ENCODE measurements at regions not wholly inside any gene's neighbourhood (a gene's known extent, or its start where the extent isn't known, plus 50 kb on each side); places are given as distances from the start of the nearest gene placed in this dataset.
"Not testable (repeated sequence)": the region's sequence is repeated elsewhere in the genome, so short reads cannot be mapped to it uniquely, and the experiment has no call there.

DNA sequence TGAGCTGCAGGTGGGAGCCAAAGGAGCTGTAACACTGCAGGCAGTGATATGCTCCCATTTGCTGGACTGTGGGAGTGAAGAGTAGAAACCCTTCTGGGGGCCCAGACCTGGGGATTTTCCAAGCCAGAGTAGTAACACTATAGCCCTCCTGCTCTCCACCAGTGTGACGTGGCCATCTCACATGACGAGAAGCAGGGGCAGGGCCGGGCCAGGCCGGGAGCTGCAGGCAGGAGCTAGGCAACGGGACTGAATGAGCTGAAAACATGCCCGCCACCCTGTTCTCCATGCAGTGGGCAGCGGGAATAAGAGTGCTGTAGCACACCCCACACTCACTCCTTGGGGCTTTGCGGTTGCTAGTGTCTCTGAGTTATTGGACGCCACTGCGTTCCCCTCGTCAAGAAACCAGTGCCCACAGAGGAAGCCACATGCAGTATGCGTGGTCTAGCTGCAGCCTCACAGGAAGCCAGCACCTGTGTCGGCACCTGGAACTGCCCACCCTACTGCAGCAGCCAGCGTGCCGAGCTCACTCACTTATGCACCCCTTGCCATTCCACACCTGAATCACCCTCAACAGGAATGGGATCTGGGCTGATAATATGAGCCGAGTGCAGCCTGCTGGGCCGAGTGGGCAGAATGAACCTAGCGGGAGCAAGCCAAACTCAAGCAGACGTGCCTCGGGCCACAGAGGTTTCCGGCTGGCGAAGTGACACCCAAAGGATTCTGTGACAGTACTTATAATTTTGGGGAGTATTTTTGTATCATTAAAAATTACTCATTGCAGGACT, 1389.6 kb downstream of the KCNT2 start:
- no peak for DNase-seq (ENCODE audit: low read depth in 2 of 2)

DNA sequence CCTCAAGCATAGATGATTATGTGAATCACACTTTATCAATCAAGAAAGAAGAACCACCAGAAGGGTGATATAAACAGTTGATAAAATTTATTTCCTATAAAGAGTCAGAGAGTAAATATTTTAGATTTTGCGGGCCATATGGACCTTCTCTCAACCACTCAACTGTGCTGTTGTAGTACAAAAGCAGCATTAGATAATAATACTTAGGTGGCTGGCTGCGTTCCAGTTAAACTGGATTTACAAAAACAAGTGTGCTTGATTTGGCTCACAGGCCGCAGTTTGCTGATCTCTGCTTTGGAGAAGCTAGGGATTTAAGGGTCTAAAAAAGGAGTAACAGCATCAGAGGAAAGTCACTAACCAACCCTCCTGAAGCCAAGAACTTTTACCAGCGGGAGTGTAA, 1406.0 kb downstream of the KCNT2 start:
- no peak for DNase-seq (ENCODE audit: low read depth in 2 of 2)

DNA sequence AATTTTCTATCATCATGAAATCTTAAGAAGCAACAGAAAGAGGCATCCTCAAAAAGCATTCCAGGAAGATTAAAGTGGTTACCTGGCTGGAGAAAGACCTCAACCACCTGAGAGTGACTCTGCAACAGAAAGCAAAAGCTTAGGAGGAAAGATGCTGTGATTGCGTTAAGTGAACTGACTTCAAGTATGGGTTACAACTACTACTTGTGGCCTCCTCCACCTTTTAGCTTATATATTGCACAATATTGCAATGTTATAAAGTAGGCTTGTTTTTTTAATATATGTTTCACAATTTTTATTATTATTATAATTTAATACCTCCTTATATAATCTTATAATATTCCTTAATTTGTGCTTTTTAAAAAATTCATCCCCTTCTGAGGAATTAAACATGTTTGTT, 1407.5 kb downstream of the KCNT2 start:
- DNase-seq (ENCODE audit: low read depth in 2 of 2) = no peak

DNA sequence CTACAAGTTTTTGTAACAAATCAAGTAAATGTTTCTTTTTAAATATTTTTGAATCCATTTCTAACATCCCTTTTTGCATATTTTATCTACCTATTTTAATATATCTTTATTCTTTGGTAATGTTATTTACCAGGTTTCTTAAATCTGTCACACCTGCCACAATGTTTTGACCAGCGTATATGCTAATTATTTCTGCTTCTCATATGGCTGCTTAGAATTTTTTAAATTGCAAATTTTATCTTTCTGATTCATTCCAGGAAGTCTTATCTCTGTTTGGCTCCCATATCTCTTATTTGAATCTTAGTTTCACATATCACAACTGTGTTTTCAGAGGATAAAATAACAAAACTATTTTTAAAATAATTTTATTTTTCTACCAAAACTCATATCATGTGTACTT, 1411.1 kb downstream of the KCNT2 start:
- DNase-seq (ENCODE audit: low read depth in 2 of 2) = no peak

DNA sequence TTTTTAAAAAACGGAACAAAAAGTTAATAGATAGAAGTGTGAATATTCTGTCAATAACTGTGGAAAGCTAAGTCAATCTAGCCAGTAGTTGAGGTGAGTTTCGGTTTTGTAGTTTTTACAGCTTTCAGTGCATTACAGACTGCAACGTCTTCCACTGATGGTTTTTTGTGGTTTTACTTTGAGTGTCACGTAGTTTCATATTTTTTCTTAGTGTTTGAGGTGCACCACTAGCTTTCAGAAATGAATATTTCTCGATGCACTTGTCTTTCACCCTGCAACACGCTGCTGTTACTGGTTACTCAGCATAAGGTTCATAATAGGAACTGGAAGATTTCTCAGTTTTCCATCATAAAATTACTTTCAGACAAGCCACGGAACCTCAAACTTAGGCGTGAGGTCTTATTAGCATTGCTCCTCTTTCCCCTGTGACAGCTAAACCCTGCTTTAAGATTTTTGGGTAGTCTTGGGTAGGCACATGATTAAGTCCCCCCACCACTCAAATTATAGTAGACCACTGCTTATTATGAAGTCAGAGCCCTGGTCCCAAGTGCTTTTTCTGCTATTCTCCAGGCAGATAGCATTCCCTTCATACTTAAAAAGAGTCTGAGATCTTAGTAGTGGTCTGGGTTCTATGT, 1412.7 kb downstream of the KCNT2 start:
- DNase-seq (ENCODE audit: low read depth in 2 of 2) = no peak

DNA sequence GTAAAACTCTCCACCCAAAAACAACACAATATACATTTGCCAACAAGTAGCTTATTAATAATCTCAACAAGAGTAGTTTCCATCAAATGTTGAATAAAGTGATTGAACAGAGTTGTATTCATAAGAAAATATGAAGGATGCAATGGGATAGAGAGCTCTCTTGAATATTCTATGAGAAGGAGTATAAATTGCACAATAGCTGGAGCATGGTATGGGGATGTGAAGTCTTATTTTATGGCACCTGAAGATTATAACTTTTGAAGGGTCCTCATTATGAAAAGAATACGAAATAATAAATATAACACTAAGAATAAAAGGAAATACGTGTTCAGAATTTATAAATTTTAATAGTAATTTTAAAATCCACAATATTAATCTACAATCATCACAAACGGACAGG, 1415.1 kb downstream of the KCNT2 start:
- no peak for DNase-seq (ENCODE audit: low read depth in 2 of 2)

DNA sequence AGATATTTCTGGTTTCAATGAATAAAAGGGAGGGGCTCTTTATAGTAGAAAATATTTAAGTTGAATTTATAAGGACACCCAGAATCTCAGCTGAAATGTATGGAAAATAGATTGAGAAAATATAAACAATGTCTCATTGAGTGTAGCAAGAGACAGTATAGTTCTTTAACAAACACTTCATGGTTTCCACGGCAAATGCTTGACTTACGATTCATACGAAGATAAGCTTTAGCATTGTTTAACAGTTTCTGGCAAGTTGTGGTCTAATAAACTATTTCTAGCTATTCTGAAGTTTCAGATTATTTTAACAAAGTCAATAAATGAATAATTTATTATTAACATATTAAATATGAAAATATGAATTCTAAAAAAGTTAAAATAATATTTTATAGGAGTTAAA, 1419.4 kb downstream of the KCNT2 start:
- no peak for DNase-seq (ENCODE audit: low read depth in 2 of 2)

DNA sequence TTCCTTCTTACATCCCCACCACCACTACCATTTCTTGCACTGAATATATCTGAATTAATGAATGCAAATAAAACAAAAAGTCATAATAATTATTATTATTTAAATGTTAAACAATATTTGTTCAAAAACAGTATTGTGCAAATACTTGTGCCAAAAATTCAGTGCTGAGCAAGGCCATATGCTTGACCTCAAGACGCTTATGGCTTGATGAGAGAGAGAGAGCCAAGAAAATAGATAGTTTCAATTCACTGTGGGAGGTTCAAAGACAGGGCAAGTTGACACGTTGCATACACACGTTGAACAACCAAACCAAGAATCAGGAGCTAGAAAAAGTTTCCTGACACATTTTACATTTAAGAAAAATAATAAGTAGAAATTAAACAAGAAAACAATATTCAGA, 1421.7 kb downstream of the KCNT2 start:
- DNase-seq (ENCODE audit: low read depth in 2 of 2) = no peak

DNA sequence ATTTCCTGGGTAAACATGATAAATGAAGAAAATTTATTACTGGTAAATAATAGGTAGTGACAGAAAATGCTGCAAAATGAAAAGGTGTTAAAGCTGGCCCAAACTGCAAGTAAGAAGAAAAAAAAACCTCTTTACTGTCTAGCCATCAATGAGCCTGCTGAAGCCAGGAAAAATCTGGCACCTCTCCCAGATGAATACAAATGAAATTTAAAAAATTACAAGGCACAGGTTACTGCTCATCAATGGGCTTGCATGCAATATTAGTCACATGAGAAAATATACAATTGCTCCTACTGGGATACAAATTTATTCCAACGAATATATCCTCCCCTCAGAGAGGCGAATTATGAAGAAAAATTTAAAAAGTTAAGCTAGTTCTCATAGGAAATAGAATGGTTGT, 1422.5 kb downstream of the KCNT2 start:
- no peak for DNase-seq (ENCODE audit: low read depth in 2 of 2)

DNA sequence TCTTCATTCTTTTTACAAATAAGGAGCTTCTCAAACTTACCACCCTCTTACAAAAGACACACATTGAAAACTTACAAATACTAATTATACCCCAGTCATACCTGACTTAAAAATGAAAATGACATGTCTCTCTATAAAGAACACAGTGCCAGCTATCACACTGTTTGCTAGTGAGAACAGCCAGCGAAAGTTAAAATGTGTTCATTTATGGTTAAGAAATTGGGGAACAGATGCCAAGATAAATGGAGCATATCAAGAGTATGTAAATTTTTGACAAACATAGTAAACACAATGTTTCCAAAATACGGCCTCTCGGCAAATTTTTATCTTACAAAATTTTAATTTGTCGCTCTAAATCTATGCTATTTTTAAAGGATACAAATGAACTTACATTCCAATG, 1422.9 kb downstream of the KCNT2 start:
- DNase-seq (ENCODE audit: low read depth in 2 of 2) = no peak

DNA sequence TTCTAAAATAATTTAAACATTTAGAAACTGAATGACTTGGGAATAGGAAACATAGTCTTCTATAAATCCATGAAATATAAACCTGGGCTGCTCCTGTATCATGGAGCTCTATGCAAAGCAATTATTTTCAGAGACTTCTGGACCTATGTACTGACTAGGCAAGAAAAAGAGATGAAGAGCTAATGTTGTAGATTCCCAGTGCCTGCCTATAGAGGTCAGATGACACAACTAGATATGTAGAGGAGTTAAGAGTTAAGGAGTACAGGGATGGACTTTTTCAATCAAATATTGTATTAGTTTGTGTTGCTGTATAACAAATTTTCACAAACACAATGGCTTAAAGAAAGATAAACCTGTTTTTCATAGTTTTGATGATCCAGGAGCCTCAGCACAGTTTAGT, 1434.5 kb downstream of the KCNT2 start:
- DNase-seq (ENCODE audit: low read depth in 2 of 2) = no peak

DNA sequence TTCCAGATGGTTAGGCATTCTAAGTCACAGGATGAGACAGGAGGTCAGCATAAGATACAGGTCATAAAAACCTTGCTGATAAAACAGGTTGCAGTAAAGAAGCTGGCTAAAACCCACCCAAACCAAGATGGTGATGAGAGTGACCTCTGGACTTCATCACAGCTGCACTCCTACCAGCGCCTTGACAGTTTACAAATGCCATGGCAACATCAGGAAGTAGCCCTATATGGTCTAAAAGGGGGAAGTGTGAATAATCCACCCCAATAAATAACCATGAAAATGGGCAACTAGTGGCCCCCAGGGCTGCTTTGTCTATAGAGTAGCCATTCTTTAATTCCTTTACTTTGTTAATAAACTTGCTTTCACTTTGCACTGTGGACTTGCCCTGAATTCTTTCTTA, 1448.4 kb downstream of the KCNT2 start:
- DNase-seq (ENCODE audit: low read depth in 2 of 2) = not testable (repeated sequence)

DNA sequence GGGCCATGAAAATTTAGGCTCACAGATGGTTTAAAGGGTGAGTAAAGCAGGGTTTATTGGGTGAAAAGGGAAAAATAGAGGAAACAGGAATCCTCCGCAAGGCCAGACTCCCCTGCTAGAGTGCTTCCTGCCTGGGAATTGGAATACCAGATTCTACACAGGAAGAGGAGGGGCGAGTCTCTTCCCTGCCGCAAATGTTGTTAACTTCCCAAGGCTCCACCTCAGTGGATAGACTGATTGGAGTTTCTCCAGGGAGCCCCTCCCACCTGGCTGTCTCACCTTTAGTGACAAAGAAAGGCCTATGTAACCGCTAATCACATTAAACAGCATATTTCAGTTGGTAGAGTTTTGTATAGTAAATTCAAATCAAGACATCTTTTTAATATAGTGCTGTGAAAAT, 1450.1 kb downstream of the KCNT2 start:
- no peak for DNase-seq (ENCODE audit: low read depth in 2 of 2)

DNA sequence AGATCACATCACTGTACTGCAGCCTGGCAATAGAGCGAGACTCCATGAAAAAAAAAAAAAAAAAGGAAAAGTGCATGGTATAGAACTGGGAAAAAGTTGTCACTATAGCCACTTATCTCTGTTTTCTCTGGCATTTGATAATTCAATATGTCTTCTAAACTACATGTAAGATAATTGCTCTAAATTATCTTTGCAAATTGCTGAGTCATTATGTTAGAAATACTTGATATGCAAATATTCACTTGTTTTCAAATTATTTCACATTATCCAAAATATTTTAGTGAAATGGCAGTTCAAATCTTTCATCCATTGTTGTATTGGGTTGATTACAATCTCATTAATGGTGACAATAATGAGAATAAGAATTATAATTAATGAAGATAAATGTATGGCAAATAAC, 1455.1 kb downstream of the KCNT2 start:
- DNase-seq (ENCODE audit: low read depth in 2 of 2) = no peak

DNA sequence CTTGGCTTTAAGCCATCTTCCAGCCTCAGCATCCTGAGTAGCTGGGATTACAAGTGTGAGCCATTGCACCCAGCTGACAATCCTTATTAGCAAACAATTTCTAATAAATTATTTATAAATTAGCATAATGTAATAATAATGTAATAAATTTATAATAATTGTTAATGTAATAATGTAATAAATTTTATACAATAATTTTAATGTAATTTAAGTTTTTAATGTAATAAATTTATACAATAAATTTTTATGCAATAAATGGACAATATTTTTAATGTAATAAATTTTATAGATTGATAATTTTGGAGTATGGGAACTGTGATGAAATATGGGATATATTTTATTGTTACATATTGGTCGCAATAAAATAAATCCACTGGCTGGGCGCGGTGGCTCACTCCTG, 1457.5 kb downstream of the KCNT2 start:
- DNase-seq (ENCODE audit: low read depth in 2 of 2) = no peak

DNA sequence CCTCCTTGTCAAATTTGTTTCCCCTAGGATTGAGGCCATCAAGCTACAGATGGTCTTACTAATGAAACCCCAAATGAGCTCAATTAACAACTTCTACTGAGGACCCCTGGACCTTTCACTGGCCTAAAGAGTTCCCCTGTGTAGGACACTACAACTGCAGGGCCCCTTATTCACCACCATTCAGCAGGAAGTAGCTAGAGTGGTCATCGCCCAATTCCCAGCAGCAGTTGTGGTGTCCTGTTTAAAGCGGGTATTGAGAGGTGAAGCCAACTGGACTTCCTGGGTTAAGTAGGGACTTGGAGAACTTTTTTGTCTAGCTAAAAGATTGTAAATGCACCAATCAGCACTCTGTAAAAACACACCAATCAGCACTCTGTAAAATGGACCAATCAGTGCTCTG, 1466.9 kb downstream of the KCNT2 start:
- DNase-seq (ENCODE audit: low read depth in 2 of 2) = no peak

DNA sequence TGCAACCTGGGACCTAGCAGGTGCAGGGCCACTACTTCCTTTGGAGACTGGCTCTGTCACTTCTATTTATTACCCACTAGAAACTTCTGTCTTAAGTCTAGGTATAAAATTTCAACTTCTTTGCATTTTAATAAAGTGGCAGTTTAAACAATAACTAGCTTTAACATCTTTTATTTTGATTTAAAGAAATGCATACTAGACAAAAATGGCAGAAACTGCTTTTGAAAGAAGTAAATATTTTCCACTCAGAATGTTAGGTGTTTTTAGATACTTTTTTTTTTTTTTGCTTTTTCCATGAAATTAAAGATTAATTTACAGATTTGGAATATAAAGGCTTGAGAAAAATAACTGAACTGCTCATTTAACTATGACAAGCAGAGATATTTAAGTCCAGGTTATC, 1477.6 kb downstream of the KCNT2 start:
- no peak for DNase-seq (ENCODE audit: low read depth in 2 of 2)

DNA sequence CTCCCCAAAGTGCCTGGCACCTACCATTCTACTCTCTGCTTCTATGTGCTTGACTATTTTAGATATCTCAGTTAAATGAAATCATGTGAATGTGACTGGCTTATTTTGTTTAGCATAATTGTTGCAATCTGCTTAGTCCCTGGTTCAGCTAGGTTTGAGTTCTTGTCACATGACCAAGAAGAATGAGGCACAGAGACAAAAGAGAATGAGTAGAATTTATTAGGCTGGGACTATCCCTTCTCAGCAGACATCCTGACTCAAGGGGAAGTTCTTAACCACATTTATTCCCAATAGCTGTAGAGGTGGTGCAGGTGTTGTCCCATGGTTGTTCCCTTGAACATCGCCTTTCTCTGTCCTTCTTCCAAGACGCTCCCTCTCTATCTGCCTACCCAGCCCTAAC, 1485.7 kb downstream of the KCNT2 start:
- no peak for DNase-seq (ENCODE audit: low read depth in 2 of 2)

DNA sequence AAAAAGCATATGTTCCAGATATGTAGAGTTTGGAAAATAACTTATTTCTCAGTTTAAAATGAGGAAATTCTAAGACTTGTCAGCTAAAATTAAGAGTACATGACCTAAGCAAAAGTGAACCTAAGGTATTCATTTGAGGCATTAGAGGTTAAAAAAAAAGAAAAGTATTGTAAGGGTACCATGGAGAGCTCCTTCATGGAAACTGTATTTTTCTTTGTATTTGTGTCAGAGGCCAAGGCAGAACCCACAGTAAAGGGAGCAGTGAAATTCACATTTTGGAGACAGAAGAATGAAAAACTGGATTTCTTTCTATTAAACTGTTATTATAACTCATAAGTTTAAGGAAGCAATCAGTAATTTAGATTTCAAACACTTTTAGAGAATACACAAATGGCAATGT, 1494.8 kb downstream of the KCNT2 start:
- no peak for DNase-seq (ENCODE audit: low read depth in 2 of 2)

DNA sequence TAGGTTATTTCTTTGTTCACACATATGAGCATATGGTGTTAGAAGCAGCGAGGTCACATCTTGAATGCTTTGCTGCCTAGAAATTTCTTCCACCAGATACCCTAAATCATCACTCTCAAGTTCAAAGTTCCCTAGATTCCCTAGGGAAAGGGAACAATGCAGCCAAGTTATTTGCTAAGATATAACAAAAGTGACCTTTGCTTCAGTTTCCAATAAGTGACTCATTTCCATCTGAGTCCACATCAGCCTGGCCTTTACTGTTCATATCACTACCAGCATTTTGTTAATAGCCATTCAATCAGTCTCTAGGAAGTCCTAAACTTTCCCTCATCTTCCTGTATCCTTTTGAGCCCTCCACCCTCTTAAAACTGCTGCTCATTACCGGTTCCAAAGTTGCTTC, 1502.5 kb downstream of the KCNT2 start:
- DNase-seq (ENCODE audit: low read depth in 2 of 2) = no peak

DNA sequence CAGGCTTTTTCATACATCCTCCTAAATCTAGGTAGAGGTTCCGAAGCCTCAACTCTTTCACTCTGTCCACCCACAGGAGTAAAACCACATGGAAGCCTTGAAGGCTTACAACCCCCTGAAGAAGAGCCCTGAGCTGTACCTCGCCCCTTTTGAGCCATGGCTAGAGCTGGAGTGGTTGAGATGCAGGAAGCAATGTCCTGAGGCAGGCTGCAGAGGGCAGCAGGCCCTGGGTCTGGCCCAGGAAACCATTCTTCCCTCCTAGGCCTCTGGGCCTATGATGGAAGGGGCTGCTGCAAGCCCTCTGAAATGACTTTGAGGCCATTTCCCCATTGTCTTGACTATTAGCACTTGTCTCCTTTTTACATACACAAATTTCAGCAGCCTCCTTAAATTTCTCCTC, 1503.0 kb downstream of the KCNT2 start:
- DNase-seq (ENCODE audit: low read depth in 2 of 2) = no peak

DNA sequence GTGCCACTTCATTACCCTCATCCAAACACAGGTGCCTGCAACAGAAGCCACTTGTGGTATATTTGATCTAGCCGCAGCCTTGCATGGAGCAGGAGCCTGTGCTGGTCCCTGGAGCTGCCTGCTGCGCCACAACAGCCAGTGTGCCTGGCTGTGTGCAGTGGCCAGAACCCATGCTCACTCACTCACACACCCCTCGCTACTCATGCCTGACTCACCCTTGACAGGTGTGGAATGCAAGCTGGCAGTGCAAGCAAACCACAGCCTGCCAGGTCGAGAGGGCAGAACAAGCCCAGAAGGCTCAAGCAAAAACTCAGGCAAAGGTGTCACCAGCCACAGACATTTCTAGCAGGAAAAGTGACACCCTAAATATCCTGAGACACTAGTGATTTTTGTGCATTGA, 1510.9 kb downstream of the KCNT2 start:
- no peak for DNase-seq (ENCODE audit: low read depth in 2 of 2)

DNA sequence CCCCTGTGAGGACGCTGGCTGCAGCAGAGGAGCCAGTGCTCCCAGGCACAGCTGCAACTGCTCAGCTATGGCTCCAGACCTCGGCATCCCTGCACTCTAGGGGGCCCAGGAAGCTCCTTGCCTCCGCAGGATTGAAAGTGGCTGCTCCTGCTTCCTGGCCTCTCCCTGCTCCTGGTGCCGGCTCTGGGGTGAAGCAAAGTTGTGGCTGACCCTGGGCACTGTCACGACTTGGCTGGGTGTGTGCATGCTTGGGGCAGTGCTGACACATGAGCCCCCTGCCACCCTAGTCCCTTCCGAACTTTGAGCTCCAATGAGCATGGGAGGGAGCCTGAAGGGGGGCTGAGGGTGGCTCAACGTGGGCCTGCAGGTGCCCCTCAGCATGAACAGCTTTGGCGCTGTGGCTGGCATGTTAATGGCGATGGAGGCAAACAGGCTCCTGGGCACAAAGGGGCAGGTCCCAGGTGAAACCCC, 1512.2 kb downstream of the KCNT2 start:
- DNase-seq (ENCODE audit: low read depth in 2 of 2) = no peak
